NCI-H524 (cell line): ENCODE measurements at regions not wholly inside any gene's neighbourhood (a gene's known extent, or its start where the extent isn't known, plus 50 kb on each side); places are given as distances from the start of the nearest gene placed in this dataset.

Experiments
- DNase-seq, 2 experiments: peaks; one replicate each; lab custom pipeline; 2025; lab: John Stamatoyannopoulos, UW

- no peak for DNase-seq
Observed at GRCh38 chr12:123041811-123042655, 61.6 kb downstream of the ARL6IP4 start.

DNA sequence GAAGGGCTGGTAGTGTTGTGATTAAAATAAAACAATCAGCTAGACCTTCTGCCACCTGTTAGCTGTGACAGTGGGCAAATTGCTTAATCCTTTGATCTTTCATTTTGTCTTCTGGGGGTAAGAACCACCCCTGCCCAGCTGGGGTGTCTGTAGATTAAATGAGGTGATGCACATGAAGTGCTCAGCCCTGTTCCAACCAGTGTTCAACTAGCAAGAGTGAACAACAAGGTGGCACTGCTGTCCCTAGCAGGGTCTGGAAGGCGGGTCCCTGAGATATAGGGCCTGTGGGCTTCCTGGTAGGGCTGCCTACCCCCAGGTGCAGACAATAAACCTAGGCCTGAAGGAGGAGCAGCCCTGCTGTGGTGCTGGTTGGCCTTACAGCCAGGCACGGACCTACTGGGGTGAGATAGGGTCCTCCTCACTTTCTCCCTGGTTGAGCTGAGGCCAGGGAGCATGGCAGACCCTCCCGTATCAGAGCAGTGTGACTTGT, 60.6 kb downstream of the ARL6IP4 start:
- peak; percentile 7 to 64 for DNase-seq

GRCh38 chr12:123040106-123040505, 59.6 kb downstream of the ARL6IP4 start:
- DNase-seq = no peak

DNA sequence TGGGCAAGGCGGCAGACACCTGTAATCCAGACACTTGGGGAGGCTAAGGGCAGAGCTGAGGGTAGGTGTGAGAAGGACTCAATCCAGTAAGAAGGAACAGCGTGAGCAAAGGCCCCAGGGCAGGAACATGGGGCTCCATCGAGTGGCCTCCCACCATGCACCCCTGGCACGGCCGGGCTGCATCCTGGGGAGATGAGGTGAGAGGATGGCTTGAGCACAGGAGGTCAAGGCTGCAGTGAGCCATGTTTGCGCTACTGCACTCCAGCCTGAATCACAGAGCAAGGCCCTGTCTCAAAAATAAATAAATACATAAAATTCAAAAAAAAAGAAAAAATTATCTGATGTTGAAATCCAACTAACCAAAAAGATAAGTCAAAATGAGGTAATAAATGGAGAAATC, 58.5 kb downstream of the ARL6IP4 start:
- no peak for DNase-seq

DNA sequence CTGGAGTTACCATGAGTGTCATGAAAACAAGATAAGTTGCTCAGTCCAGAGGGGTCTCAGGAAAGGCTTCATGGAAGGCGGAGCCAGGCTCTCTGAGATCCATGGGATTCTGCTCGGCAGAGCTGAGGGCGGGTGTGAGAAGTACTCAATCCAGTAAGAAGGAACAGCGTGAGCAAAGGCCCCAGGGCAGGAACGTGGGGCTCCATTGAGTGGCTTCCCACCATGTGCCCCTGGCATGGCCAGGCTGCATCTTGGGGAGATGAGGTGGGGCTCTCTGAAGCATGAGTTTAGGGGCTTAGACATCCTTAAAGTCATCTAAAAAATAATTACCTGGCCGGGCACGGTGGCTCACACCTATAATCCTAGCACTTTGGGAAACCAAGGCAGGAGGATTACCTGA, 58.0 kb downstream of the ARL6IP4 start:
- DNase-seq = no peak

DNA sequence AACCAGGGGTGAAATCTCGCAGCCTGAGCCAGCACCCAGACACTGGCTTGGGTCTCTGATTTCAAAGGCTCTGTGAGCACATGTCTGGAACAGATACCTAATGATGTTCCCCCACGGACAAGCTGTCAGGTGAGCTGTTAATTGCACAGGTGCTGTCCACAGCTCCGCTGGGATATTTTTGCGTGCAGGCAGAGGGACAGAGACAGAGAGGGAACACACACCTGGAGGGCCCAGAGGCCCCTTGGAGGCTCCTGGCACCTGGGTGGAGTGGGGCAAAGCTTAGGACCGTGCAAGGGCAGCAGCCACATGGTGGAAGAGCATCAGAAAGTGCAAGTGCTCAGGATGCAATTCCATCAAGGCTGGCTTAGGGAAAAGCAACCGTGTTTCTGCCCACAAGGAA, 57.3 kb downstream of the ARL6IP4 start:
- DNase-seq = no peak

DNA sequence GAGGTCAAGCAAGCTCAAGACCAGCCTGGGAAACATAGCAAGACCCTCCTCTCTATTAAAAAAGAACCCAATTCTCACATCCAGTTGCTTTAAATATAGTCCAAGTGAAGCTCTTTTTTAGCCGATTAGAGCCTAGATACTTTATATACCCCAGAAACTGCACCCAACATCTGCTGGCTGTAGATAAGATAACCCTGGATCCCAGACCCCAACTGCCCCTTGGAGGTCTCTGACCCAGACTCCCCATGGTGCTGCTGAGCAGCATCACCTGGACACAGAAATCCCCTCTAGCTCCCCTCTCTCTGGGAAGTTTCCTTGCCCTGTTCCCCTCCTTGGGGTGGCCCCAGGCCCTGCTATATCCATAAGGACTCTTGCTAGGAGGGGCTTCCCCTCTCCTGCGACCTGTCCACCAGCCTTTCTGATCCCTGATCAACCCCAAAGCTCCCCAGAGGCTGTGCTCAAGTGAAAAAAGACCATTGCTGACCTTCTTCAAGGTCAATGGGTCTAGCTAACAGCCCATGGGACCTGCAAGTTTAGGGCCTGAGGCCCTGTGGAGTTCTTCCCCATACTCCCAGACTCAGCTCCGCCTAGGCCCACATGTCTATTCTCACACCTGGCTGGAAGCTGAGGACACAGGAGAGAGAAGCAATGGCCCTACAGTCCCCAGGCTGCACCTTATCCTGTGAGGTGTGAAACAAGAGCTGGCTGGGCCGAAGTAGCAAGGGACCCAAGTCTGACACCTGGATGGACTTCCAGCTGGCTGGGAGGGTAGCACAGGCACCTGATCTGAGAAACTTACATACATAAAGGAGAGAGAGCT, 56.2 kb downstream of the ARL6IP4 start:
- no peak for DNase-seq

DNA sequence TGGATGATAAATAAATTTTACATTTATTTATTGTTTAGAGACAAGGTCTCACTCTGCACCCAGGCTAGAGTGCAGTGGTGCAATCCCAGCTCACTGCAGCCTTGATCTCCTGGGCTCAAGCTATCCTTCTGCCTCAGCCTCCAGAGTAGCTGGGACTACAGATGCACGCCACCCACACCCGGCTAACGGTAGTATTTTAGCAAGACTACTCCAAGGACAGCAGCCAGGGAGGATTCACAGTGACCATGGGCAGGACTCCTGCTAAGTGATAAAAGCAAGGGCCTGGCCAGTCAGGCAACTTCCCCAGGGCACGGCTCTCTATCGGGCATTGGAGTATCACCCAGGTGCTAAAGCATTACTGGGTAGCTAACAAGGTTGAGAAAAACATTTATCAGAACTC, 55.4 kb downstream of the ARL6IP4 start:
- DNase-seq = no peak

DNA sequence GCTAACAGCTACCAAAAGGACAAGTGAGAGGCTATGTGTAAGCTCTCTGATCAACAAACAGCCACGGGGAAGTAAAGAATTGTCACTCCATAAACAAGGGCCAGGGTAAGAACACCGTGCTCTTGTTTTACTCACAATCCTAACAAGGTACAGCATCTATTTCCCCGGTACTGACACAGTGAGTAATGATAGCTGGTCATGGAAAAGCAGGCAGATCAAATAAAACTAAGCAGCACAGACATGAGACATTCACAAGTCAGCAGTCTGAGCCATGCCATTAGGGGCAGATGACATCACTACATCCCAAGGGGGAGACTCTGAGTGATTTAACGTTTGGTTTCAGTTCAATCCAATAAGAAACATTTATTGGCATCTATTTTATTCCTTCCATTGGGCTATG, 54.4 kb downstream of the ARL6IP4 start:
- no peak for DNase-seq

GRCh38 chr12:123034022-123034541, 53.6 kb downstream of the ARL6IP4 start:
- no peak for DNase-seq

GRCh38 chr12:123033392-123034021, 53.0 kb downstream of the ARL6IP4 start:
- no peak for DNase-seq

DNA sequence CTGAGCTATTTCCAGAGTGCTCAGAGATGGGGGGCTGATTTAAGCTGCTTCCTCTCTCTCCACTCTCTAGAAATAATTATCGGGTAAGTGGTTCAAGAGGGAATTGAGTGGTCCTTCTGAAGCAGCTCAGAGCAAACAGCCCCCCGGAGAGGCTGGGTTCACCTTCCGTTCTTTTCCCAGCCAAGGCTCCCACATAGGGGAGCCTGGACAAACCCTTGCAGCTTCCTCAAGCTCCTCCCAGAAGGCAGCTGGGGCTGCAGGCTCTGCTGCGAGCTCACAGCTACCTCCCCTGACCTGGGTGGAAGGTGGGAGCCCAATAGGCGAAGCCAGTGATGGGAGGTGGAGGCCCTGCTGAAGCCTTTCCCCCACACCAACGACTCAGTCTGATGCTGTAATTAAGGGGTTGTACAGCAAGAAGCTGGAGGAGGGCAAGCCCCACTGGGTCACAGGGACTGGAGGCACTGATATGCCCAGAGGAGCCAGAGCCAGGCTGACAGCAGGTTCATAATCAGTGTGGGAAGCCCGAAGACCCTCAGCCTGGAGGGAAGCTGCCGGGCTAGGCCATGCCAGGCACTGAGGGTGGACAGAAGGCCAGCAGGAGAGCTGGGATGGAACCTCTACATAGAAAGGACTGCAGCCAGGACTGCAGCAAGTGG, 52.4 kb downstream of the ARL6IP4 start:
- DNase-seq = peak; percentile 17 to 58
